ENCODE measurements at regions not wholly inside any gene's neighbourhood (a gene's known extent, or its start where the extent isn't known, plus 50 kb on each side); places are given as distances from the start of the nearest gene placed in this dataset.

GRCh38 chr6:130276507-130276906 is 53.8 kb upstream of the SAMD3 start:
- no peaks in the 10 kb centered on the region for H3K36me3 Mint-ChIP-seq
- H3K27me3 Mint-ChIP-seq, result no peaks in the 10 kb centered on the region

GRCh38 chr6:130274007-130274406 is 51.3 kb upstream of the SAMD3 start:
- Mint-ChIP-seq H3K36me3 (no peaks in the 10 kb centered on the region), H3K27ac (no peak overlapping the region), H3K4me1 (ENCODE audit: unreplicated experiment) (no peaks in the 10 kb centered on the region), H3K9me3 (peaks cover 11% of the 10 kb centered on the region), H3K4me3 (no peak overlapping the region), H3K27me3 (no peaks in the 10 kb centered on the region)
- no peak for TF ChIP-seq CTCF (conservative IDR thresholded peaks at IDR 0.05)
- no peak for DNase-seq (ENCODE audit: extremely low spot score, unreplicated experiment)

More at GRCh38 chr6:130276507-130276906, 53.8 kb upstream of the SAMD3 start:
- Mint-ChIP-seq H3K27ac (no peak overlapping the region), H3K4me1 (ENCODE audit: unreplicated experiment) (peaks cover 8% of the 10 kb centered on the region), H3K4me3 (no peak overlapping the region), H3K9me3 (peaks cover 16% of the 10 kb centered on the region)
- TF ChIP-seq CTCF (conservative IDR thresholded peaks at IDR 0.05), result no peak
- no peak for DNase-seq (ENCODE audit: extremely low spot score, unreplicated experiment)
